ENCODE measurements at regions not wholly inside any gene's neighbourhood (a gene's known extent, or its start where the extent isn't known, plus 50 kb on each side); places are given as distances from the start of the nearest gene placed in this dataset.

- no peak for DNase-seq
Observed at GRCh38 chr2:199019898-199020507, 437.7 kb downstream of the SATB2 start.

DNA sequence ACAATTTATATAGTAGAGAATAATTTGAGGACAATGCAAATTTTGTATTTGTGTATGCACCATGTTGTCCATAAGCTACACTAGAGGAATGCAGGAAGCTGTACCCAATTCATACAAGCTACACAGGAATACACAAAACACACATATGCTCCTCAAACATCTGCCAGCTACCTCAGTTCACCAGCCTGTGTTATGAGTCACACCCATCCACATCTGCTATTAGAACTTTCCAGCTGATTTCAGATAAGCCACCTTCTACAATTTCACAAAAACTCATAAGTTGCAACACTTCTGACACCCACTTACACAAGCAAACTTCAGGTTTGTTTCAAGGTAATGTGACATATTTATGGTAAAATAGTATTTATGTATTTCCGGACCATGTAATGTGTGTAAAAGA is 438.9 kb downstream of the SATB2 start:
- no peak for DNase-seq

GRCh38 chr2:199015072-199015471 is 442.7 kb downstream of the SATB2 start:
- no peak for DNase-seq

DNA sequence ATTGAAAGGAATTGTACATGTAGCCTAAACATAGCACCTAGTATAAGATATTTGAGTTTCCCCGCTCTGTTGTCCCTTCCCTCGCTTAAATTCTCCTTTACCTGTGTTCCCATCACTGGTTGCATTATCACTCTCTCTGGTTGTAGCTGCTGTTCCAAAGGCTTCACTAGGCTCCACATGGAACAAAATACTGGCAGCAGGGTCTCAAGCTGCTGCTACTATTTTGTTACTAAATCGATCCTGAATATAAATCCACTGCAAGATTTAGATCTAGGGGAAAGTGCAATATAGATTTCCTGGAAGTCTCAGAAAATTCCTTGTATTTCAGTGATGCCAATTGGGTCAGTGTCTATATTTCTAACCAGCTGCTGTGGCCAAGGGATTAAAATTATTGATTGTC is 443.5 kb downstream of the SATB2 start:
- no peak for DNase-seq

- no peak for DNase-seq
Observed at GRCh38 chr2:199011908-199012307, 445.8 kb downstream of the SATB2 start.

DNA sequence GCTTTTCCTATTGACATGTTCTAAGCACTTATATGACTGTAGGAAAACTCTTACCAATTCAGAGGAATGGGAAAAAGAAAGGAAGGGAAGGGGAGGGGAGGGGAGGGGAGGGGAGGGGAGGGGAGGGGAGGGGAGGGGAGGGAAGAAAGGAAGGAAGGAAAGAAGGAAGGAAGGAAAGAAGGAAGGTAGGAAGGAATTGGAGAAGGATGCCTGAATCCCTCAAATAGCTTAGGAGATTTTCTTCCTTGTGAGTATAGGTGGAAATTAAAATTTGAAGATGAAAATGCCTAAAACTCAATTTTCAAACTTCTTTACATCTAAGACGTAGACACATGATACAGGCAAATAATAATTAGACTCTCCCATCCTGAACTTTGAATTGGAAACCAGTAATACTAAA is 463.1 kb downstream of the SATB2 start:
- no peak for DNase-seq

DNA sequence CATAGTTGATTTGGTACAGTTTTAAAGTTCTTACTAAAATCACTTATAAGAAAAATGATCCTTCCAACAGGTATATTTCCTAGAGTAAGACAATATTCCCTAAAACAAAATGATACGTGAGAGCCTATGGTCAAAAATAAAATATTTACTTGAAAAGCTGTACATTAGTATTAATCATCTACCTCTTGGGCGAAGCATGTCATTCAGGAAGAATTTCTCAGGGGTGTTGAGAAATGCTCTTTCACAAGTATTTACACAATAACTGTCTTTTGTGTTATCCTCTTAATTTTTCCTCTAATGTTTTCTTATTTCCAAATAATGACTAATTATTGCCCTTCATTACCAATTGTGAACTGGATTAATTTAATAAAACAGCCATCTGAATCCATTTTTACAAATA is 466.3 kb downstream of the SATB2 start:
- DNase-seq: no peak

GRCh38 chr2:198975779-198976178 is 482.0 kb downstream of the SATB2 start:
- DNase-seq: no peak

DNA sequence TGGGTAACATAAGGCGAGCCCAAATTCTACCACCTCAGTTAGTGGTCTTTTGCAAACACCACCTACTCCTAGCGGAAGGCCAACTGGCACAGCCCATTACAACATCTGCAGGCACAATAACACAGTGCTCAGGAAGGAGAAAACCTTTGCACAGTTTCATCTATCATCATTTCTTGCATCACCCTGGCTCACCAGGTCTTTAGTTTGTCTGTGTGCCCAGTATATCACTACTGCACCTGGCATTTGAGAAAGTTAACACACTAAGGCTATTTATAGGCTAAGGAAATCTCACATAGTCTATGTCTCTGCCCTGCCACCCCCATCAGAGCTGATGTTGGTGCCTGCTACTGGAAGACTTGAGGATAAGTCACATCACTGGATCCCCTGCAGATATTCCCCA is 484.0 kb downstream of the SATB2 start:
- no peak for DNase-seq

DNA sequence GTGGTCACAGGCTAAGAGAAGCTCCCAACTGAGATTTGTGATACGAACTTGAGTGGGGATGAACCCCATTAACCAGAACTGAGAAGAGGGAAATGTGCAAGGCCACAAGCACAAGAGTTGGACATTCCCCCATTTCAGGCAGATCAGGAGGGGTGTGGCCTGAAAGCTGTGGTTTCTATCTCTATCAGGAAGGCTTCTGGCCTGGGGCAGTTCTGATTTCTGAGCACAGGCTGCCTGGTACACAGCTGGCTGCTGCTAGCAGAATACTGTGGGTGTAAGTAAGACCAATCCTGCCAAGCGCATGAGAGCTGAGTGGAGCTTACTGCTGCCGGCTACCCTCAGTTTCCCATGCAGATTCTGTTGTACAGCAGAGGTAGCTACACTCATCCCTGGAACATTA is 484.6 kb downstream of the SATB2 start:
- no peak for DNase-seq

DNA sequence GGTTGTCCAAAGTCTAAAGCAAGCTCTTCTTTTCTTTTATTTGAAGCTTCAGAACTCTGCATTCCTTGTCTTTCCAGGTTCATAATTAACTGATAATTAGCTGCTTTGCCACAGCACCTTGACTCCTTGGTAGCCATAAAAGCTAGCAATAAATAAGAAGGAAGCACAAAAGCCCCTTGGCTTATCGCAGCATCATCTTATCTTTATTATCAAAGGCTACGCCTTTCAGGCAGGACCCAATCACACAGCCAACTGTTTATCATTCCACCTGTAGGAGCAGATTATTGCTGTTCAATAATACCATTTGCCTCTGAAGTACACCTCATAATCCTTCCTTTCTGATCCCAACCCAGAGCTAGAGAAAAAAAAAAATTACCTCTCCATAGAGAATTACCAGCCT is 489.2 kb downstream of the SATB2 start:
- DNase-seq: no peak

DNA sequence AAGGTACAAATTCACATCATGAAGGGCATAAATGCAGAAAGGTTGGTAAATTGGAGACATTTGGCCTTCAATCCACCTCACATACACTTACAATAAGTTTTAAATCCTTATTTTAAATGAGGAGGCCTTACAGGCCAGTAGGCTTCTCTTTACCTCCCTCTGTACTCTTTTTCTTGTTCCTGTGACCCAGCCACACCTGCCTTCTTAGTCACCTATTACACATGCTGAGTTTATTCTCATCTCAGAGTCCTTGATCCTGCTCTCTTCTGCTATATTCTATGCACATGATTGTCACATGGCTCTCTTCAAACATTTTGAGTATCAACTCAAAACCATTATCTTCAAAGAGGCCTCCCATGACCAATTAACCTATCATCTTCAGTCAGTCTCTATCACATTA is 491.5 kb downstream of the SATB2 start:
- no peak for DNase-seq

DNA sequence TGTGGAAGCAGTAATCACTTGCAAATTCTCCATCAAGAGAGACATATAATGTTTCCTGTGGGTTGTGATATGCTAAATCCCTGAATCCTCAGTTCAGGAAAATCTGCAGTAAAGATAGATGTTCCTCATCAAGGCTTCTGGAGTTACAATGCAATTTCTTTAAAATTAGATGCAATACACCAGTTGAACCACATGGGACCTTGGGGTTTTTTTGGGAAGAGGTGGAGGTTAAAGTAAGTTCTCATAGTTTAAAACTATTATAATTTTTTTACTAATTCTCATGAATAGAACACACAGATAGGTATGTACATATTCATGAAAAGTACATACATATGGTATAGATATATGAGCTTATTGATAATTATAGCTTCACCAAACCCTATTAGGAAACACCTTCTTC is 496.2 kb downstream of the SATB2 start:
- no peak for DNase-seq

- DNase-seq: no peak
Observed at GRCh38 chr2:198957181-198957580, 500.6 kb downstream of the SATB2 start.

DNA sequence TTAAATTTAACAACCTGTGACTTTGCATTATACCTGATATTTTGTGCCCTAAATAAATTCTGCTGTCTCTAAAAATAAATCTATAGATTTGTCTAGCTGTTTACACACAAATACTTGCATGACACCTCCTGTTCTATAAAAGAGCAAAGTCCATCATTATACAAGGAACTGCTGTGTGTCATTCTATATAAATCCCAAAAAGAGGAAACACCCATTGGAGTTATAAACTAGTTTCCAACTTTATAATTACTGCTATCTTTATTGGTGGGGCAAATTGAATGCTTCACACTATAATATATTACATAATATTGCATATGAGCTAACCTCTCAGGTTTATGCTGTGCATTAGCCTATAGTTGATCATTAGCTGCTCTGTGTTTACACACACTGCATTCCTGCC is 504.4 kb downstream of the SATB2 start:
- DNase-seq: no peak

- no peak for DNase-seq
Observed at GRCh38 chr2:198950803-198951202, 506.9 kb downstream of the SATB2 start.

GRCh38 chr2:198945496-198945895 is 512.2 kb downstream of the SATB2 start:
- DNase-seq: no peak

- no peak for DNase-seq
Observed at GRCh38 chr2:198930170-198930569, 527.6 kb downstream of the SATB2 start.

- no peak for DNase-seq
Observed at GRCh38 chr2:198928026-198928425, 529.7 kb downstream of the SATB2 start.

- no peak for DNase-seq
Observed at GRCh38 chr2:198917926-198918720, 539.6 kb downstream of the SATB2 start.

- no peak for DNase-seq
Observed at GRCh38 chr2:198917275-198917674, 540.5 kb downstream of the SATB2 start.

DNA sequence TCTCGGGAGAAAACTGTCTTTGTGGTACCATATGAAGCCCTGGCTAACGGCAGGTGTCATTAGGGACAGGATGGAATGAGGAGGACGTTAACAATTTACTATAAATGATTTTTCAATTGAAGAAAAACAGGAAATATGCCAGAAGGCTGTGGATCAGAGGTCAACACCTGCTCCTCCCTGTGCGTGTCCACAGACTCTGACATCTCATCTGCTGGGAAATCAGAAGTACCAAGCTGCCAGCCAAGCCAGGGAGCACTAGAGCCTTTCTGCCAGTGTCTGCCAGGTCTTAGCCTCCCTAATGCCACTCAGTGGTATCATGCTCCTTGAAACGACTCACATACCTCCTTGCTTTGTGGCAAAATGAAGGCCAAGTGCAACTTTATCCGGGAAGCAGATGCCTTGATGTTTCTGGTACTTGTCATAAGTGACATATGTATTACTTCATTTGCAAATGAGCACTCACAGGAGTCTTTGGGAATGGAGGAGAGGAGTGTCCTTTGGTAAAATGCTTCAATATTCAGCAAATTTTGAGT is 541.1 kb downstream of the SATB2 start:
- DNase-seq: no peak

GRCh38 chr2:198913394-198914152 is 544.2 kb downstream of the SATB2 start:
- no peak for DNase-seq
